ENCODE measurements at regions not wholly inside any gene's neighbourhood (a gene's known extent, or its start where the extent isn't known, plus 50 kb on each side); places are given as distances from the start of the nearest gene placed in this dataset.

- TF ChIP-seq POLR2AphosphoS5 (IDR thresholded peaks at IDR 0.05; ENCODE audit: low read depth, low read length) (no peak), TAF1 (IDR thresholded peaks at IDR 0.05; ENCODE audit: borderline replicate concordance, insufficient read depth, low read length) (no peak), SIN3A (IDR thresholded peaks at IDR 0.05; ENCODE audit: borderline replicate concordance, insufficient read depth, low read length) (no peak)
Measured at GRCh38 chr3:177602601-177603147, 405.4 kb upstream of the TBL1XR1 start.
